Amniotic epithelial cell (primary cell): ENCODE measurements at regions not wholly inside any gene's neighbourhood (a gene's known extent, or its start where the extent isn't known, plus 50 kb on each side); places are given as distances from the start of the nearest gene placed in this dataset.

Experiments
- DNase-seq: peaks from one replicate; pipeline ENCODE4 v3.0.0-alpha.2; 2010; ENCODE audit warnings: low read depth

DNA sequence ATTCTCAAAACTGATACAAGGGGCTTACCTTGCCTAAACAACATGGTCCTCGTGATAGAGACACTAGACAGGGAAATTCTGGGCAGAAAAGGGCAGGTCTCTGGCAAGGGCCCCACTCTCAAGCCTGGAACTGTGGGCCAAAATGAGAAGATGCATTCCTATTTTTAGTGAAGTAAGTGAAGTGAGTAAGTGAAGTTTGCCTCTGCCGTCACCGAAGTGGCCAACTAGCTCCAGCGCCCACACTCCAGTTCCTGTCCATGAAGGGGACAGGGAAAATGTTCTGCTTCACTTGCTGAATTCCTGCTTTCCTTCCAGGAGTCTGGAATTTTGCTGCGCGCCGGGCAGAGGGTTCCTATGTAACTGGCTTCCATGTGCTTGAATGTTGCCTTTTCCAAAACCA, 1035.6 kb upstream of the TMEM132C start:
- DNase-seq, result no peak

DNA sequence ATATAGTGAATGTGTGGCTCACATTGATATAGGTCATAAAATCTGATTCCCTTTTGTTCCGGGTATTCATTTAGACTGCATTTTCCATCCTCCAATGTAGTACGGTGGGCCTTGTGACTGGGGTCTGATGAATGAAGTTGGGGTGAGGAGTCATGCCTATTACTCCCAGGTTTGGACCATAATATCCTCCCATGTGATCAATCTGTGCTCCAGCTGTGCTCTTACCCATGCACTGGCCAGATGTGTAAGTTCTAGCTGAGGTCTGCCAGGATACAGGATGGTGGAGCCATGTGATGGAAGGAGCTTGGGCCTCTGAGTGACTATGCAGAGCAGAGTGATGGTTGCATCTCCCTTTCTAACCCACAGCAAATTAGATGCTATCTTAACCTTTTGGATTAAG, 1034.0 kb upstream of the TMEM132C start:
- no peak for DNase-seq

DNA sequence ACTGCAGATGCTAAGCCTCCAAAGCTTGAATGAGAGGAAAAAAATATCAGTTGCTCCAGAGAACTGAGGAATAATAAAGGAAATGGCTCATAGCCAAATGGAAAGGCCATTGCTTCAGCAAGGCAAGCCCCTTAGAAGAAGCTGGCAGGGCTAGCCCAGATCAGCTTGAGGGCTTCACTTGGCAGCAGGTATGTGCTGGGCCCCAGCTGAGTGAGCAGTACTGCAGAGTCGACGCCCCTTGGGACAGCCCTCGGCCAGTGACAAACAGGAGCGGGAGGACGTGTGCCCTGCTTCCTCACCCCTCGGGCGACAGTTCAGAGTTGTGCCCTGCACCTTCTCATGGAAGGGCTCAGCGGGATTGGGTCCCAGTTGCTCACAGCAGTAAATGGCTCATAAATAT, 1031.2 kb upstream of the TMEM132C start:
- DNase-seq, result no peak

DNA sequence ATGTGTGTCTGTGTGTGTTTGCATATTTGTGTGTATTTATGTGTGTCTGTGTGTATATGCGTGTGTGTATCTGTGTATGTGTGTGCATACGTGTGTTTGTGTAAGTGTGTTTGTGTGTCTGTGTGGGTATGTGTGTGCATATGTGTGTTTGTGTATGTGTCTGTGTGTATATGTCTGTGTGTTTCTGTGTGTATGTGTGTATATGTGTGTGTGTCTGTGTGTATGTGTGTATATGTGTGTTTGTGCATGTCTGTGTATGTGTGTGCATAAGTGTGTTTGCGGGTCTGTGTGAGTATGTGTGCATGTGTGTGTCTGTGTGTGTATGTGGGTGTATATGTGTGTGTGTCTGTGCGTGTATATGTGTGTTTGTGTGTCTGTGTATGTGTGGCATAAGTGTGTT, 1030.5 kb upstream of the TMEM132C start:
- no peak for DNase-seq

DNA sequence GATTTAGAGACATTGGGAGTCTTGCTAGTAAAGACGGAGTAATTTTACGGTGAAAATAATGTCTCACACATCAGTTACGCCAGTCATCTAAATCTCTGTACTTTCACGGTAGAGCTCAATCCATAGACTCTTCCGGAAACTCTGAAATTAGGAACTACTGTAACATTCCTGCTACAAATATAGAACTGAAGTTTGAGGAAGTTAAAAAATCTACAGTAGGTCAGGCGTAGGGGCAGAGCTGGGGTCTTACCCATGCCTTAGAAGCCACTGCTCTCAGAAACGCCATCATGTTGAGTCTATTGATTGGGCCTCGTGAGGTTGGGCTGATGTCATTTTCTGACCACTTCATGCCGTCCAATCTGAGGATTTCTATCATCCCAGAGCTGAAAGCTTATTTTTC, 1029.8 kb upstream of the TMEM132C start:
- DNase-seq, result no peak

DNA sequence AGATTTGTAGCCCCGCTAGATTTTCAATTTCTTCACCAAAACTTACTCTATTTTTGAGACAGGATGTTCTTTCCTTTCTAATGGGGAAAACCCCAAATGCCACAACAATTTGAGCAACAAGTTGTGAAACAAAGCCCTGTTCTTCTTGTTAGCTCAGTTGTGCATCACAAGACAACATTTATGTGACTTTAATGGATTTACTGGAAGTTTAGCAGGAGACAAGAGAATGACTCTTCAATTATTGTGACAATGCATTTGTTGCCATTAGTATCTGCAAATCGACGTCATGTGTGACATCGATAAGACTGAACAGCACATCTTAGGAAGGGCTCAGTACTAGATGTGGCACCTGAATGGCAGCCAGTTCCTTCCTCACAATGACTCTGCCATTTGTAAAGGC, 1028.9 kb upstream of the TMEM132C start:
- DNase-seq, result no peak

DNA sequence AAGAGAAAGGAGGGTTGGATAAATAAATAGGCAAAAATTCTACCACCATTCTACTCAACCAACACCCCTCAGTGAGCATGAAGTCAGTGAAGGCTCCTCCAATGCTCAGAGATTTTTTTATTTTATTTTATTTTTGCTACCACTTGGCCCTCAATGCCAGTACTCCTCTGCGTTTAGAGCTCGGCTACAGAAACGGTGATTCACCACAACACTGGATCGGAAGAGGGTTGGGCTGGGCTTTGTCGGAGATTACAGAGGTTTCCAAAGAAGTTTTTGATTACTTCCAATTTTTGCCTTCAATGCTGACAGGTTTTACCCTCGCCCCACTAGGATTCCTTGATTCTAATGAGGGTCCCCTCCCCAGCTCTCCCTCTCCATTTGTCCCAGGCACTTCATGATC, 1027.2 kb upstream of the TMEM132C start:
- no peak for DNase-seq

DNA sequence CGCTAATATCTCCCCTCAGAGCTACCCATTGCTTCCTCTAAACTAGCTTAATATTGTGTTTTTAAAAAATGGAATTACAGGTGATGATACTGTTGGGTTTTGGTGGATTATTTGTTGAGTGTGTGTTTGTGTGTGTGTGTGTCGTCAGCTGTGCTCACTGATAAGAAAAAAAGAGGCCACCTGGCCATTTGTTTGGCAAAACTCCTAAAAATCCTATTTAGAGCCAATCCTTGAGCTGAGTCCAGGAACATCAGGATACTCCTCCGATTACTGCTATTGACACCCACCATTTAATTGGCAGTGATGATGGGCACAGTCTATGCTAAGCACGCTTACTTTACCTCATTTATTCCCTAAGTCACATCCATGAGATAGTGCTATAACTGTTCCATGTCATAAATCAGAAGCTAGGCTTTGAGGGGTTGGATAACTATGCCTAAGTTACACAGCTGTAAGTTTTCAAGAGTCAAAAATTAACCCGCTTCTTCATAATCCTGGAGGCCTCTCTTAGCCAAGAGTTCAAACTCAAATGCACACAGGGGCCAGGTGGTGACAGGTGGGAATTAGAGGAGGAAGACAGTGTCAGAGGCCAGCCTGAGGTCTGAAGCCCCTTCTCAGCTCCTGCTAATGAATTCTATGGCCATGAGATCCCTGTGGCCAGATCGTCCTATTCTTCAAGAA, 1026.6 kb upstream of the TMEM132C start:
- no peak for DNase-seq

DNA sequence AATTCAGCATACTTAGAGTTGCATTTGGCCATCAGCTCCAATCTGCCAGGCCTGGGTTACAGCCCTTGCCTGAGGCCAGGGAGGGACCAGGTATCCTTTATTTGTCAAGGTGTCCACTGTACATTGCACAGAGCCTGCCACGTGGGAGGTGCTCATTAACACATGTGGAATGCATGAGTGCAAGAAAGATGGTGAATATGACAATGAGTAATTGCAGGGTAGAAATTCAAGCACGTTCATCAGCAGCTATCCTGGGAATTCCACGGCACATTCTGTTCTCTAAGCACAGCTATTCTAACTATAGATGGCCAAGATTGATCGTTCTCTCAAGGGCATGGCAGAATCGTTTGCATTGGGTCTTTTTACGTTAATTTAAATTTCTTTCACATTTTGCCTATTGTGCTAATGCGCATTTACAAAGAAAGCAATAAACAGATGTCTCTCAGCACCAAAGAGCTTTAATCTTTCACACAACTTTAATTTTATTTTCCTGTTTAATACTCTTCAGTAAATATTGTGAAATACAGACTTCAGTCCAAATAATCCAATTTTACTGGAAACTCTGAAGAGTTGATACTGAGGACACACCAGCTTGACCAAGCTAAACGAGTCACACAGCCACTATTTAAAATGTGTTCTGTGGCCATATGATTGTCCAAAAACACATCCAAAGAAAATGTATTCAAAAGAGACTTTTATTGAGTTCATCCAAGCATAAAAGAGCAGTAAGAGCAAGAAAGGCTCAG, 1025.7 kb upstream of the TMEM132C start:
- DNase-seq, result peak; percentile 9

DNA sequence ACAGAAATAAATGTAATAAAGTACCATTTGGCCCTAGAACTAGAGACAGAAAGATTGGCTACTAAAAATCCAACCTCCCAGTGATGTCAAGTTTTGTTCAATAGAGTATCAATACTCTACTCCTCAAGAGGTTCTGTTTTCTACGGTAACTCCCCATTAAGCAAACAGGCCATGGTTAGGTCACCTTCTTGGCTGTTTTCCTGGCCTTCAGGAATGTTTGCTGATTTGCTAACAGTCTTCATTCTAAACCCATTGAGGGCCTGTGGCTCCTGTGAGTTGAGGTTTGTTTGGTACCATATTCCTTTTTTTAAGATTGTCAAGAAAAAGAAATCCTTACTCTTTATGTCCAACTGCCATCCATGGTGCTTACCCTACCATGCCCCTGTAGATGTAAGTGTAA, 1022.0 kb upstream of the TMEM132C start:
- no peak for DNase-seq

DNA sequence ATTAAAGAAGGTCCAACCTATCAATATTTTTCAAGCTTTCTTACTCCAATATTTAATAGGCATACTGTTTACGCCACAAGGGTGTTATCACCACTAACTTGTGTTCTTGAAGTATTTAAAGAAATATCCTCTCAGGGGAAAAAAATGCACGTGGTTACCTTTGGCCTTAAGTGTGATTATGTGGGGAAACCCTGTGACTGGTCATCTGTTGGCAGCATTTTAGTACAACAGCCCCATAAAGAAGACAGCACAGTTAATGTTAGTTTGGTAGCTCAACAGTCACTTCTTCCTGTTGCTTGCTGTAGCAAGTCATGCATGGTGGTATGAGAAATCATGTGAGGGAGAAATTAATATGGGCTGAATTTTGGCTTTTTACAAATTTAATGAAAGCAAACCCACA, 1021.5 kb upstream of the TMEM132C start:
- peak; percentile 3 for DNase-seq

DNA sequence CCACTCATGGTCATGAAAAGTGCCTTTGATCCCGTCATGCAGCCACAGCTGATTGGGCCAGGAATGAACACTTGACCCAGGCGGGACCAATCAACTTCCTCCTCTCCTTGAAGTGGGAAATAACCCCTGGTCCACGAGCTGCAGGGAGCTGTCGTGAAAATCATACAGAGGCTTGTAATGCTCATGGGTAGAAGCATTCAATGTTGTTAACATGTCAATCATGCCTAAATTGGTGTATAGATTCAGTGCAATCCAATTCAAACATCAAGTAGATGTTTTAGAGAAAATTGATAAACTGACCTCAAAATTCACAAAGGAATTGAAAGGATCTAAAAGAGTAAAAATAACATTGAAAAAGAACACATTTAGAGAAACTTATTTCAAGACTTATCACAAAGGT, 1019.0 kb upstream of the TMEM132C start:
- no peak for DNase-seq

DNA sequence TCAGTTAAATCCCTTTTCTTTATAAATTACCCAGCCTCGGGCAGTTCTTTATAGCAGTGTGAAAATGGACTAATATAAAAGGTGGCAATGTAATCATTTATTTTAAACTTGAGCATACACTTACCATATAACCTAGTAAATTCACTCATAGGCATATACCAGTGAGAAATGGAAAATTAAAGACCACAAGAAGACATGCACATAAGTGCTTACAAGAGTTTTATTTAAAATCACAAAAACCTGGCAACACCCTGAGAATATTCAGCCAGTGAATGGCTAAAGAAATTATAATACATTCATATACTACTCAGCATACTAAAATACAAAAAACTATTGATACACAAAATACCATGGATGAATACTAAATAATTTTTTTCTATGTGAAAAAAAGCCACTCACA, 1017.5 kb upstream of the TMEM132C start:
- DNase-seq, result no peak

DNA sequence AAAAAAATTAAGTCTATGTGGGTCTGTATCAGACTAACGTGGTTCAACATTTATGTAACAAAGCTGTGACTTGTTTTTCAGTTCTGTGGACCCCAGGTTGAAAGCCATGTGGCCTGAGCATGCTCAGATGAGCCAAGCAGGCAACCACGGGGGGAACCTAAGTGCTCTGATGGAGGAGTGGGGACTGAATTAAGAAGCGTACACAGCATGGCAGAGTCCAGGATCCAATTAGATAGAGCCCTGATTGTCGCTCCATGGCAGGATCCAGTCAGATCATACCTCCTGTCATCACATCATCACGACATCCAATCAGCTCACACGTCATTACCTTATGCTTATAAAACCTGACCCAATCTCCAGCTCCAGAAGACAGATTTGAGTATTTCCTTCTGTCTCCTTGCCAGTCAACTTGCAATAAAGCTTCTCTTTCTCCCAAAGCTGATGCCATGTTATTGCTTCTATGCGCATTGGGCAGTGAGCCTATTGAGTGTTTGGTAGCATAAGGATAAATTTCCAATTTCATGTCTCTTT, 1013.1 kb upstream of the TMEM132C start:
- no peak for DNase-seq

DNA sequence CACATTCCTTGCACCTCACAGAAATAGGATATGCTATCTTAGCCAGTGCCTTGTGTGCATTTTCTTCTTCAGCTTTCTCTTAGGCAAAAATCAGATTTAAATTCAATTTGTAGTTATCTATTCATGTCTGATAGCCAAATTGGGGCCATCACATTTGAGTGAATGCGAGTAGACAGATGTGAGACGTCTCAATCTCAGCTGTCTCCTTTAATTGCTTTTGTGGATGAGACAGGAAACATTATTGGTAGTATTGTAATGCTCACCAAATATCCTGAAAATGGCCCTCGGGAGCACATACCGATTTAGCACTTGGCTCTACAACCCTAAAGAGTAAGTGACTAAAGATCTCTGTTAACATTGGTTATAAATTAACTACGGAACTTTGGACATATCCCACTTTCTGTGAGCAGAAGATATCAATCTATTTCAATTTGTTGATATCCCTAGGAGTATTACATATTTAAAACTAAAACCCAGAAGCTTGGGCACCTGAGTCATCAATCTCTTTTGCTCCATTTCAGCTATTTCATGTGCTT, 1012.5 kb upstream of the TMEM132C start:
- DNase-seq, result no peak

DNA sequence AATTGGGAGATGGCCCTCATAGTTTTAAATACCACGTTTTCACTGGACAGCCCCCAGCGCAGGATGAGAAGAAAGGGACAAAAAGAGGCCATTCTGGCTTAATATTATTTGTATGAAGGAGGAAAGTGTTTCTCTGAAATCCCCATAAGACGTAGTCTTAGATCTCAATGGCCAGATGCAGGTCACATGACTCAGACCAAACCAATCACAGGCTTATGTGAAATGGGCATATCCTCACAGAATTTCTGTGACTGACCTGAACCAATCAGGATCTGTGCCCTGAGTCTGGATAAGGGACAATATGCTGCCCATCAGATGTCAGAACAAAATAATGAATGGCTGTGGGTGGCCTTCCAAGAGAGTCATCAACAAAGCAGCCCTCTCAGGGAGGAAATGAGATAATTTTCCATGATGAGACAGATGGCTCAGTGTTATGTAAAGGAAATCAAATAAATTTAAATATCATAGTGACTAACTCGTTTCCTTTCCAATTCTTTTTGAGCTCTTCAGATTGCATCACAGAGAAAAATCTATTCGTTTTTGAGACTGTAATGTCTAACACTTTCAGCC, 1009.5 kb upstream of the TMEM132C start:
- DNase-seq, result no peak

DNA sequence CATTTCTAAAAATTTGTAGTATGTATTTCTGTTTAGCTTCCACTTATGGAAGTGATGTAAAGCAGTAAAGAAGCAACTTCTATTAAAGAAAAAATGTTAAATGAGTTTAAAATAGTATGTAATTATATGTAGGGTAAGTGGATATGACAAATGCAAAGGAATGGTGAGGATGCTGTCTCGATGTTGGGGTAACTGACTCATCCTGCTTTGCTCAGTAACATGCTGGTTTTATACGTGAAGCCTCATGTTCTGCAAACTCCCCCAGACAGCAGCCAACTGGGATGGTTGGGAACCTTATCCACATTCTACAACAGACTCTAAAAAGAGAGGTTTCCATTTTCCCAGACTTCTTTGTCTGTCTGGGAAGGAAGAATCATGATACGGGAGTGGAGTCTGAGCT, 1006.4 kb upstream of the TMEM132C start:
- DNase-seq, result no peak

DNA sequence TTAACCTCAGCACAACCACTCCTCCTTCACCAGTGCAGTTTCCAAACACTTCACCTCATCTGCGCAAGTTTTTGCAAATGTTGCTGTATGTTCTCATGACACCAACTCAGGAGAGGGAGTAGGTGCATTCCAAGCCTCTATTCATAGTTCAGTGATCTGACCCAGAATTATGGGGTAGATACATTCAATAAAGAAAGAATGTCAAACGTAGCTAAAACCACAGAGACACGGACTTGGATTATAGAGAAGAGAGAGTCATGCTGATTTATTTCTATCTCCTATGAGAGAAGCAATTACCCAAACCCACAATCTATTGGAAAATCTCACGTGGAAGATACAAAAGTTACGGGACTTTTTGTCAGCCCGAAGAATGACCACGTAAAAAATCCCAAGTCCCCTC, 1006.0 kb upstream of the TMEM132C start:
- DNase-seq, result no peak

DNA sequence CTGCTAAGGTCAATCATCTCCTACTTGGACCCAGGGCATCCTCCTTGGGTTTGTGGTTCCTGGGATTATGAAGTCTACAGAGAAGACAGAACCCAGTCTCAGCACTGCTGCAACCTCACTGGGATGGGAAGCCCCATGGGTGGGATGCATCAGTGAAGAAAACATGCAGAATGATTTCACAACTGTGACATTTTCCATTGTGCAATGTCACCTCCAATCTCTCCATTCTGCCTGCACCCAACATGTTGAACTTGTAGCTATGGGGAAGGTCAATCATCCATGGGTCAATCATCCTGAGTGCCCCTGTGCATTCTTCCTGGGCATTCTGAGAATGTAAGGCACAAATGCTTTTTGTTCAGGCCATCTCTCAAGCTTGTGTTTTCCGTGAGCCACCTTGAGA, 1004.4 kb upstream of the TMEM132C start:
- DNase-seq, result no peak

DNA sequence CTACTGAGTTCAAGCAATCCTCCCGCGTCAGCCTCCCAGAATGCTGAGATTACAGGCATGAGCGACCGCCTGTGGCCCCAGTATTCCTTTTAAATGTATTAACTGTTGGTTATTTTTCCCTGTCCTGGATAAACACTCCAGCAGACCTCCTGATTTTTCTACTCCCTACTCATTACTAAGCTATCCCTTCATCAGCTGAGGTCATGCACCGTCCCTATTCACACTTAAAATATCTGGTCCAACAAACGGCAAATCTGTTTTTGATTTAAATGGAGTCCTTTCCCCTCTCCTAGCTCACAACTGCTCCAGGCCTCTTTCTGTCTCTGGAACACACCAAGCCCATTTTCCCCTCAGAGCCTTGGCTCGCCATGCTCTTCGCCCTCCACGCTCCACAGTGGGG, 1003.3 kb upstream of the TMEM132C start:
- DNase-seq, result no peak

DNA sequence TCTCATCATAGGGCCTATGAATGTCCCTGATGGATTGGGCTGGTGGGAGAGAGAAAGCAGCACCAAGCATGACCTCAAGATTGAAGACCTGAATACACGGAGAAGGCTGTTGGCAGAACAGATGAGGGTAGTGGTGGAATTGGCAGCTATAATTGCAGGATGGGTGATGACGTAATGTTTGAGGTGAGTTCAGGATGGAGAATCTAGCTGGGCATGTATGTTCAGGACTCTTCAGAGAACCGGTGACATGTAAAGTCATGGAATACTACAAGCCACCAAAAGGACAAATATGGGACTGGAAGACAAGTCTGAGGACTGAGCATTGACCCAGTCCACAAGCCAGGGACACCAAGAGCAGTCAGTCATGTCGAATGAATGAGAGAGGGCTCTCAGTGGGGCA, 999.8 kb upstream of the TMEM132C start:
- no peak for DNase-seq

DNA sequence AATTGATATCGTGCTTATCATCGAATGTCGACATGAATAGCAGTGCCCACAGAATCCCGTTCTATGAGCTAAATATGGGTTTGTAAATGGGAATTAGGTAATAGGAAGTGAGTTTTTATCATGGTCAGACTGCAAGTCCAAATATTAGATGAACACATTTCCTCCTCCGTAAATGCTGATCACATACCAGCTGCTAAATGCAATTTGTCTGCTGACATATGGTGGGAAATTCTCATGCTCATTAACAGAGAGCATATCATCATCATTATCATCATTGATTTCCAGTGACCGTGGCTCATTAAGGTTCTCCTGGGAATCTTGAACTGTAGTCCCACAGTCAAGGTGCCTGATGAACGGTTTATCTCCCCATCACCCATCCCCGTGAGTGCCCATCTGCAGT, 998.8 kb upstream of the TMEM132C start:
- DNase-seq, result no peak
